Urothelium cell line (cell line): ENCODE measurements at regions not wholly inside any gene's neighbourhood (a gene's known extent, or its start where the extent isn't known, plus 50 kb on each side); places are given as distances from the start of the nearest gene placed in this dataset.

Source experiments
- DNase-seq: peaks from one replicate; pipeline ENCODE4 v3.0.0; 2011; ENCODE audit warnings: low spot score, mixed read lengths
- FAIRE-seq: peaks from 2 replicates; lab custom pipeline; 2011; peaks lifted over from hg19 to GRCh38; lab: Jason Lieb, UNC

GRCh38 chr6:23277521-23278179, 708.3 kb downstream of the HDGFL1 start:
- DNase-seq: no peak
- FAIRE-seq: no peak

- DNase-seq: no peak
- no peak for FAIRE-seq
These were observed 708.8 kb downstream of the HDGFL1 start for GRCh38 chr6:23278180-23278532.

- FAIRE-seq (no peak), DNase-seq (no peak)
These were observed 711.1 kb downstream of the HDGFL1 start for GRCh38 chr6:23280437-23280836.

GRCh38 chr6:23282252-23283021, 713.1 kb downstream of the HDGFL1 start:
- FAIRE-seq (no peak), DNase-seq (no peak)

GRCh38 chr6:23293653-23294052, 724.3 kb downstream of the HDGFL1 start:
- no peak for FAIRE-seq
- no peak for DNase-seq

GRCh38 chr6:23301556-23301955, 732.2 kb downstream of the HDGFL1 start:
- DNase-seq (no peak), FAIRE-seq (no peak)

GRCh38 chr6:23302514-23302913, 733.1 kb downstream of the HDGFL1 start:
- DNase-seq (no peak), FAIRE-seq (no peak)

GRCh38 chr6:23305325-23305943, 736.1 kb downstream of the HDGFL1 start:
- DNase-seq: no peak
- FAIRE-seq: no peak

- FAIRE-seq (no peak), DNase-seq (no peak)
These were observed 737.0 kb downstream of the HDGFL1 start for GRCh38 chr6:23306251-23306950.

- DNase-seq (no peak), FAIRE-seq (no peak)
These were observed 738.1 kb downstream of the HDGFL1 start for GRCh38 chr6:23307516-23307915.

GRCh38 chr6:23308166-23308565, 738.8 kb downstream of the HDGFL1 start:
- FAIRE-seq: no peak
- DNase-seq: no peak

- FAIRE-seq (no peak), DNase-seq (no peak)
These were observed 741.8 kb downstream of the HDGFL1 start for GRCh38 chr6:23311211-23311610.

- no peak for FAIRE-seq
- no peak for DNase-seq
These were observed 746.8 kb downstream of the HDGFL1 start for GRCh38 chr6:23316131-23316530.

- FAIRE-seq (no peak), DNase-seq (no peak)
These were observed 747.6 kb downstream of the HDGFL1 start for GRCh38 chr6:23316931-23317330.

GRCh38 chr6:23319582-23319981, 750.2 kb downstream of the HDGFL1 start:
- no peak for FAIRE-seq
- no peak for DNase-seq

GRCh38 chr6:23320471-23321015, 751.2 kb downstream of the HDGFL1 start:
- no peak for FAIRE-seq
- no peak for DNase-seq

GRCh38 chr6:23323897-23324296, 754.5 kb downstream of the HDGFL1 start:
- FAIRE-seq (no peak), DNase-seq (no peak)

GRCh38 chr6:23325065-23325464, 755.7 kb downstream of the HDGFL1 start:
- no peak for DNase-seq
- no peak for FAIRE-seq

- no peak for FAIRE-seq
- no peak for DNase-seq
These were observed 758.3 kb downstream of the HDGFL1 start for GRCh38 chr6:23327621-23328020.

- no peak for DNase-seq
- no peak for FAIRE-seq
These were observed 759.7 kb downstream of the HDGFL1 start for GRCh38 chr6:23329086-23329485.

- DNase-seq (no peak), FAIRE-seq (no peak)
These were observed 761.3 kb downstream of the HDGFL1 start for GRCh38 chr6:23330632-23331031.
